IMR-90 (cell line): ENCODE measurements at regions not wholly inside any gene's neighbourhood (a gene's known extent, or its start where the extent isn't known, plus 50 kb on each side); places are given as distances from the start of the nearest gene placed in this dataset.

Experiments used
- ATAC-seq: fragments of 200-7000 bp; cut with Tn5 transposase; 2 replicates; pipeline ENCODE4 v1.9.1; 2020; ENCODE audit warnings: low read depth, mild to moderate bottlenecking, moderate library complexity
- BruUV-seq: library from RNA; stranded (reverse); fragments of 400-500 nt; replicated peaks from 2 replicates; lab custom pipeline; 2021; lab: Mats Ljungman, UMichigan
- CTCF ChIA-PET: fragments of 300-600 bp; formaldehyde crosslinking; extraction: SDS; loops from one replicate; lab custom pipeline; 2021; ENCODE audit warnings: antibody characterized with exemption; lab: Yijun Ruan, JAX
- POLR2A ChIA-PET: fragments of 300-600 bp; sonication (Branson Sonifier 250); formaldehyde crosslinking; loops from one replicate; lab custom pipeline; 2022; ENCODE audit warnings: antibody characterized with exemption; ENCODE audit not compliant: unreplicated experiment; lab: Charles Lee
- DNase-seq: peaks from one replicate; pipeline ENCODE4 v3.0.0; 2013
- H2AFZ ChIP-seq: replicated peaks from 2 replicates; pipeline ENCODE3; 2013; ENCODE audit warnings: low read length, mild to moderate bottlenecking; ENCODE audit not compliant: poor library complexity
- H2AK5ac ChIP-seq: 2 replicates; pipeline ENCODE4 v1.6.1; 2013; ENCODE audit warnings: low read depth, low read length, inconsistent platforms
- H2AK9ac ChIP-seq: replicated peaks from 2 replicates; pipeline ENCODE3; 2013; ENCODE audit warnings: mild to moderate bottlenecking, low read depth, low read length, moderate library complexity; ENCODE audit not compliant: poor library complexity
- H2BK120ac ChIP-seq: 2 replicates; pipeline ENCODE4 v1.6.1; 2013; ENCODE audit warnings: low read depth, low read length, inconsistent platforms
- H2BK15ac ChIP-seq: 3 replicates; pipeline ENCODE4 v1.6.1; 2013; ENCODE audit warnings: low read depth, low read length, inconsistent platforms
- H2BK20ac ChIP-seq: 2 replicates; pipeline ENCODE4 v1.6.1; 2013; ENCODE audit warnings: low read depth, mild to moderate bottlenecking, inconsistent platforms, low read length, moderate library complexity
- H2BK5ac ChIP-seq: 2 replicates; pipeline ENCODE4 v1.6.1; 2013; ENCODE audit warnings: mild to moderate bottlenecking, low read depth, low read length, inconsistent platforms; ENCODE audit not compliant: poor library complexity, severe bottlenecking
- H3K14ac ChIP-seq: replicated peaks from 2 replicates; pipeline ENCODE4 v1.6.1; 2013; ENCODE audit warnings: low read depth, low read length, inconsistent platforms
- H3K18ac ChIP-seq: 2 replicates; pipeline ENCODE4 v1.6.1; 2013; ENCODE audit warnings: low read depth, low read length, control low read depth
- H3K23ac ChIP-seq: 2 replicates; pipeline ENCODE4 v1.6.1; 2013; ENCODE audit warnings: low read depth, low read length, inconsistent platforms
- H3K27ac ChIP-seq: 2 replicates; pipeline ENCODE4 v1.5.1; 2013; ENCODE audit warnings: mild to moderate bottlenecking, control low read depth, low read length; ENCODE audit not compliant: insufficient read depth
- H3K27me3 ChIP-seq: 2 replicates; pipeline ENCODE4 v1.6.1; 2013; ENCODE audit warnings: low read length; ENCODE audit not compliant: control insufficient read depth, insufficient read depth
- H3K36me3 ChIP-seq: 2 replicates; pipeline ENCODE4 v1.6.1; 2013; ENCODE audit warnings: low read length, mixed read lengths; ENCODE audit not compliant: control insufficient read depth, insufficient read depth
- H3K4ac ChIP-seq: 2 replicates; pipeline ENCODE4 v1.6.1; 2013; ENCODE audit warnings: low read depth, low read length, inconsistent platforms
- H3K4me1 ChIP-seq: 2 replicates; pipeline ENCODE4 v1.6.1; 2013; ENCODE audit warnings: low read length, mixed read lengths; ENCODE audit not compliant: control insufficient read depth, insufficient read depth
- H3K4me2 ChIP-seq: 2 replicates; pipeline ENCODE4 v1.6.1; 2013; ENCODE audit warnings: low read depth, mild to moderate bottlenecking, control low read depth, low read length, moderate library complexity
- H3K4me3 ChIP-seq: 2 replicates; pipeline ENCODE4 v1.5.1; 2013; ENCODE audit warnings: low read depth, mild to moderate bottlenecking, control low read depth, low read length, moderate library complexity; ENCODE audit not compliant: insufficient read depth
- H3K56ac ChIP-seq: 2 replicates; pipeline ENCODE4 v1.6.1; 2013; ENCODE audit warnings: low read length, inconsistent platforms; ENCODE audit not compliant: insufficient read depth; ENCODE audit errors: extremely low read depth
- H3K79me1 ChIP-seq, 2 experiments: 2 replicates each; pipeline ENCODE4 v1.6.1; 2013; ENCODE audit warnings: low read length in 2 of 2, inconsistent platforms in 1 of 2, low read depth in 1 of 2
- H3K9ac ChIP-seq: 2 replicates; pipeline ENCODE4 v1.6.1; 2013; ENCODE audit warnings: low read depth, low read length, control low read depth
- H3K9me1 ChIP-seq: 2 replicates; pipeline ENCODE4 v1.6.1; 2013; ENCODE audit warnings: low read length, inconsistent platforms; ENCODE audit not compliant: insufficient read depth
- H3K9me3 ChIP-seq: 2 replicates; pipeline ENCODE4 v1.6.1; 2013; ENCODE audit warnings: low read length; ENCODE audit not compliant: control insufficient read depth, insufficient read depth
- H4K20me1 ChIP-seq: 2 replicates; pipeline ENCODE4 v1.6.1; 2013; ENCODE audit warnings: low read length, inconsistent platforms; ENCODE audit not compliant: insufficient read depth
- H4K5ac ChIP-seq: 2 replicates; pipeline ENCODE4 v1.6.1; 2013; ENCODE audit warnings: mild to moderate bottlenecking, low read depth, low read length, control low read depth
- H4K8ac ChIP-seq, 2 experiments: 2 replicates each; pipeline ENCODE4 v1.6.1; 2013; ENCODE audit warnings: low read depth in 2 of 2, low read length in 2 of 2, control low read depth in 1 of 2, inconsistent platforms in 1 of 2
- H4K91ac ChIP-seq: 2 replicates; pipeline ENCODE4 v1.6.1; 2013; ENCODE audit warnings: low read depth, low read length, inconsistent platforms; ENCODE audit not compliant: insufficient read depth
- BHLHE40 ChIP-seq: fragments of 150-350 bp; IDR thresholded peaks from 2 replicates; pipeline ENCODE4 v1.6.1; 2016; ENCODE audit warnings: mild to moderate bottlenecking, low read depth, low read length
- CEBPB ChIP-seq: IDR thresholded peaks from 2 replicates; pipeline ENCODE4 v1.6.1; 2012; ENCODE audit warnings: low read depth, low read length, improper control_type of control experiment
- CHD1 ChIP-seq: IDR thresholded peaks from 2 replicates; pipeline ENCODE4 v1.6.1; 2012; ENCODE audit warnings: low read depth, low read length, improper control_type of control experiment
- FOS ChIP-seq: fragments of 150-350 bp; IDR thresholded peaks from 2 replicates; pipeline ENCODE4 v1.6.1; 2016; ENCODE audit warnings: low read depth, low read length
- MAFK ChIP-seq: IDR thresholded peaks from 2 replicates; pipeline ENCODE4 v1.6.1; 2012; ENCODE audit warnings: low read depth, low read length, improper control_type of control experiment
- MAZ ChIP-seq: IDR thresholded peaks from 2 replicates; pipeline ENCODE4 v1.6.1; 2012; ENCODE audit warnings: low read depth, mild to moderate bottlenecking, low read length, improper control_type of control experiment, moderate library complexity, borderline replicate concordance
- MXI1 ChIP-seq: IDR thresholded peaks from 2 replicates; pipeline ENCODE4 v1.6.1; 2012; ENCODE audit warnings: low read depth, mild to moderate bottlenecking, low read length, moderate library complexity, borderline replicate concordance
- NFE2L2 ChIP-seq: fragments of 150-350 bp; IDR thresholded peaks from 2 replicates; pipeline ENCODE4 v1.6.1; 2016; ENCODE audit warnings: low read depth, mild to moderate bottlenecking, low read length
- POLR2A ChIP-seq: IDR thresholded peaks from 2 replicates; pipeline ENCODE4 v1.6.1; 2012; ENCODE audit warnings: mild to moderate bottlenecking, low read depth, low read length
- RAD21 ChIP-seq: IDR thresholded peaks from 2 replicates; pipeline ENCODE4 v1.6.1; 2012; ENCODE audit warnings: low read length, improper control_type of control experiment
- RCOR1 ChIP-seq: IDR thresholded peaks from 2 replicates; pipeline ENCODE4 v1.6.1; 2012; ENCODE audit warnings: mild to moderate bottlenecking, low read length, improper control_type of control experiment; ENCODE audit not compliant: insufficient replicate concordance
- RFX5 ChIP-seq: IDR thresholded peaks from 2 replicates; pipeline ENCODE4 v1.8.0; 2012; ENCODE audit warnings: low read depth, mild to moderate bottlenecking, low read length, moderate library complexity
- SMC3 ChIP-seq: fragments of 150-350 bp; IDR thresholded peaks from 2 replicates; pipeline ENCODE4 v1.6.1; 2016; ENCODE audit warnings: low read depth, mild to moderate bottlenecking, antibody characterized with exemption, low read length, moderate library complexity
- WGBS, 2 experiments: methylation state at CpG; one replicate each; pipeline versions ENCODE4 v1.1.5 to v1.1.7; 2013; ENCODE audit warnings: missing lambda C conversion rate in 2 of 2; ENCODE audit not compliant: insufficient read length in 1 of 2; ENCODE audit errors: extremely low coverage in 2 of 2; 5-methylcytosine and 5-hydroxymethylcytosine counted together
- dilution Hi-C: fragments of 300-500 bp; cut with HindIII; formaldehyde crosslinking; loops from one replicate; pipeline ENCODE4 v1.14.3; 2018; ENCODE audit warnings: low sequenced_read_pairs; ENCODE audit not compliant: unreplicated experiment
- in situ Hi-C: fragments of 300-500 bp; cut with MboI; formaldehyde crosslinking; loops from 3 replicates; pipeline ENCODE4 v1.14.3; 2019; ENCODE audit warnings: low sequenced_read_pairs, inconsistent platforms, mixed read lengths
- intact Hi-C: fragments of 100-400 bp; cut with micrococcal nuclease; formaldehyde crosslinking; loops from 2 replicates; pipeline ENCODE4 v1.10.0; 2022
- TF ChIP-seq, protein P1 (sequence below): fragments of 150-350 bp; IDR thresholded peaks from 2 replicates; pipeline ENCODE4 v1.6.1; 2016; ENCODE audit warnings: low read depth, mild to moderate bottlenecking, low read length, moderate library complexity, borderline replicate concordance
- TF ChIP-seq, protein P2 (sequence below): conservative IDR thresholded peaks from 2 replicates; pipeline ENCODE4 v1.5.1; 2012; ENCODE audit warnings: mild to moderate bottlenecking, low read depth, low read length, improper control_type of control experiment

DNA sequence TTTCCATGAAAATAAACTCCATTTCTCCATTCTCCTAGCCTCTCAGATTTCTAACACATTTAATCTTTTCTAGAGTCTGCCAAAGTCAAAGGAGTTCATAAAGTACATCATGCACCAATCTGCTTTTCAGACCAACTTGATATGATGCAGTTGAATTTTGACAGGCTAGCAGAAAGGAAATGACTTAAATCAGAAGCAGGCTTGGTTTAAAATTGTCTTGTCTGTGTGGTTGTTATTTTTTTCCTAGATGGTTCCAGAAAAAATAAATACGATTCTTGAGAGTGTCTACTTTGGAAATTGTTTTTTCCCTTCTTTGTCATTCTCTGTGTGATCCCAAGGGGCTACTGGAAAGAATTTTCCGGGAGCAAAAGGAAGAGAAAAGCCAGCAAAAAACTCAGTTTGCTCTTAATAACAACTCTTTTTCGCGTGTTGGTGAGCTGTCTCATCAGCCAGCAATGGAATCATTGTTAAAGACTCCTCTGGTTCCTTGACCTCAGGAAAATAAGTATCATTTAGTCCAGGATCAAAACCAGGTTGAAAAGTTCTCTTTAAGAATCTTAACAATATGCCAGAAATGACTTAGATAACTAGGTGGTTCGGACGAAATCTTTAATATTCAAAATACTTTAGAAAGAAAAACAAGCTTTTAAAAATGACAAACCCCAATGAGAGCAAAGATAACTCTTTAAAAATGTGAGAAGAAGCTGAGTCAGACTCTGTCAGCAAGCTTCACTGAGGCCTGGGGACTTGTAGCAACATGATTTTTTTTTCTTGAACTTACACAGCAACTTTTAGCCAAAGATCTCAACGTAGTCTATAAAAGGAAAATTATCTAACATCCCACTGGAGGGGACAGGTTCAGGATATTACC is 49.7 kb upstream of the GAB1 start:
- H3K4me2 ChIP-seq: peak overlapping the region; percentile 60
- WGBS, 2 experiments: no CpG with 5 or more reads among the region's 7 CpGs
- TF ChIP-seq MXI1 (no peak), RFX5 (no peak), NFE2L2 (peak; percentile 90), FOS (no peak), CEBPB (no peak), MAFK (peak; percentile 69), BHLHE40 (no peak), RCOR1 (no peak), CHD1 (no peak), SMC3 (no peak), MAZ (no peak), POLR2A (no peak), RAD21 (no peak)
- TF ChIP-seq, protein P1, sequence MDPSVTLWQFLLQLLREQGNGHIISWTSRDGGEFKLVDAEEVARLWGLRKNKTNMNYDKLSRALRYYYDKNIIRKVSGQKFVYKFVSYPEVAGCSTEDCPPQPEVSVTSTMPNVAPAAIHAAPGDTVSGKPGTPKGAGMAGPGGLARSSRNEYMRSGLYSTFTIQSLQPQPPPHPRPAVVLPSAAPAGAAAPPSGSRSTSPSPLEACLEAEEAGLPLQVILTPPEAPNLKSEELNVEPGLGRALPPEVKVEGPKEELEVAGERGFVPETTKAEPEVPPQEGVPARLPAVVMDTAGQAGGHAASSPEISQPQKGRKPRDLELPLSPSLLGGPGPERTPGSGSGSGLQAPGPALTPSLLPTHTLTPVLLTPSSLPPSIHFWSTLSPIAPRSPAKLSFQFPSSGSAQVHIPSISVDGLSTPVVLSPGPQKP: no peak
- TF ChIP-seq, protein P2, sequence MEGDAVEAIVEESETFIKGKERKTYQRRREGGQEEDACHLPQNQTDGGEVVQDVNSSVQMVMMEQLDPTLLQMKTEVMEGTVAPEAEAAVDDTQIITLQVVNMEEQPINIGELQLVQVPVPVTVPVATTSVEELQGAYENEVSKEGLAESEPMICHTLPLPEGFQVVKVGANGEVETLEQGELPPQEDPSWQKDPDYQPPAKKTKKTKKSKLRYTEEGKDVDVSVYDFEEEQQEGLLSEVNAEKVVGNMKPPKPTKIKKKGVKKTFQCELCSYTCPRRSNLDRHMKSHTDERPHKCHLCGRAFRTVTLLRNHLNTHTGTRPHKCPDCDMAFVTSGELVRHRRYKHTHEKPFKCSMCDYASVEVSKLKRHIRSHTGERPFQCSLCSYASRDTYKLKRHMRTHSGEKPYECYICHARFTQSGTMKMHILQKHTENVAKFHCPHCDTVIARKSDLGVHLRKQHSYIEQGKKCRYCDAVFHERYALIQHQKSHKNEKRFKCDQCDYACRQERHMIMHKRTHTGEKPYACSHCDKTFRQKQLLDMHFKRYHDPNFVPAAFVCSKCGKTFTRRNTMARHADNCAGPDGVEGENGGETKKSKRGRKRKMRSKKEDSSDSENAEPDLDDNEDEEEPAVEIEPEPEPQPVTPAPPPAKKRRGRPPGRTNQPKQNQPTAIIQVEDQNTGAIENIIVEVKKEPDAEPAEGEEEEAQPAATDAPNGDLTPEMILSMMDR: no peak

More for the DNA sequence above, 49.7 kb upstream of the GAB1 start:
- H2BK5ac ChIP-seq: peak overlapping the region; percentile 85
- no peak overlapping the region for H2AK5ac ChIP-seq
- peak overlapping the region; percentile 27; the same call in 1 of the 2 replicates for H3K14ac ChIP-seq
- H3K27ac ChIP-seq: peak overlapping the region; percentile 85; the same call in 1 of the 2 replicates
- H4K8ac ChIP-seq: peak overlapping the region in 1 of 2 experiments; percentile 75; a peak in 2 of 4 replicates
- no peak overlapping the region for H3K23ac ChIP-seq
- ATAC-seq (peak; percentile 88), DNase-seq (peak; percentile 75)
- peak overlapping the region; percentile 66; the same call in 1 of the 2 replicates for H4K91ac ChIP-seq
- 0 out of 2 replicates have a peak, but pooled peaks cover 2% of the 10 kb centered on the region for H3K9me1 ChIP-seq
- H3K27me3 ChIP-seq: no peaks in the 10 kb centered on the region
- ChIA-PET CTCF (no interaction called here), POLR2A (no interaction called here)
- peaks cover 11% of the 10 kb centered on the region for H3K4me1 ChIP-seq
- H3K4ac ChIP-seq: peak overlapping the region; percentile 59; the same call in 1 of the 2 replicates
- no peaks in the 10 kb centered on the region for H4K20me1 ChIP-seq
- H3K18ac ChIP-seq: peak overlapping the region; percentile 99
- peak overlapping the region; percentile 70 for H2BK120ac ChIP-seq
- BruUV-seq: no TSS peak
- peak overlapping the region; percentile 16; the same call in 2 of the 3 replicates for H2BK15ac ChIP-seq
- no peak overlapping the region for H2AFZ ChIP-seq
- H3K79me1 ChIP-seq: no peaks in the 10 kb centered on the region
- H3K9ac ChIP-seq: peak overlapping the region; percentile 54
- in situ Hi-C loops: no loop called here
- no peak overlapping the region for H3K4me3 ChIP-seq
- H3K9me3 ChIP-seq: no peaks in the 10 kb centered on the region
- intact Hi-C loops: no loop called here
- no peaks in the 10 kb centered on the region for H3K36me3 ChIP-seq
- H3K56ac ChIP-seq: peak overlapping the region; percentile 25; the same call in 1 of the 2 replicates
- H4K5ac ChIP-seq: peak overlapping the region; percentile 96
- no peak overlapping the region for H2AK9ac ChIP-seq
- dilution Hi-C loops: no loop called here
- H2BK20ac ChIP-seq: peak overlapping the region; percentile 90
